Head of caudate nucleus (tissue), 42 donors: ENCODE measurements at regions not wholly inside any gene's neighbourhood (a gene's known extent, or its start where the extent isn't known, plus 50 kb on each side); places are given as distances from the start of the nearest gene placed in this dataset.

Experiments
- DNase-seq, 42 donors: peaks; one replicate each; pipeline versions ENCODE4 v3.0.0 to v3.0.0-alpha.2; 2020 to 2021; ENCODE audit warnings: mixed read lengths in 7 of 42
- intact Hi-C: fragments of 100-400 bp; cut with DNase I; formaldehyde crosslinking; loops from one replicate; pipeline ENCODE4 v1.15.0; 2022

DNA sequence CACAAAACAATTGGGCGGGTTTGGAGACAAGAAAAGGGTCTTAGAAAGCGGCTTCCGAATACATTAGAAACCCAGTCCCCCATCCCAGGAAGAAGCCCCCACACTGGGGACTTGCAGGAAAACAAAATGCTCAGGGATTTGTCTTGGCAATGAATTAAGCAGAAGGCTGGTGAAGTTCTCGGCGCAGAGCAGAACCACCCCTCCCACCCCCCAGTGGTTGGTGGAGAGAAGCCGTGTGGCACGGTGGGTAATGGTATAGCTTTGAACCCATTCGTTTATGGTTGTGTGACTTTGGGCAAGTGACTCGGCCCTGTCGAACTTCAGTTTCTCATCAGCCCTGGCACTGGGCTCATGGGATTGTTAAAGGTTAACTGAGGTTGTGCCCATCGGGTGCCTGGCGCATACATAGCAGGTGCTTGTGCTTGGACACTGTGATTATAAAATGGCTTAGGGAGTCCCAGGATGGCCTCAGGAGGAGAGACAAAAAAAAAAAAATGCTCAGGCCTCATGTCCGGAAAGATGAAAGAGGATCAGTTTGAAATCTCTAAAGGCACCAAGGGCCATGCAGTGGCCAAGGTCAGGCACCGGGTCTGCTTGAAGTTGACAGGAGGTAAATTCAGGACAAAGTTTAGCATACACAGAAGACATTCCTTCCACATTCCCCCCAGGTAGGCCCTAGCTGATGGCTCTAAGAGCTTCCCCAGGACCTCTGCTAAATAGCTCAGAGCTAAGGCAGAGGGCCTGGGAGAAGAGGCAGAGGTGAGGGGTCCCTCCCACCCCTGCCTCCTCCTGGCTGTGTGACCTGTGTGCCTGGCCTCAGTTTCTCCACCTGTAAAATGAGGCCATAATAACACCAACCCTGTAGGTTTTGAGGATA is 120.1 kb upstream of the PTPN1 start:
- no peak for DNase-seq
- intact Hi-C loops, result no loop called here

GRCh38 chr20:50390685-50391443 is 119.3 kb upstream of the PTPN1 start:
- DNase-seq, result no peak
- intact Hi-C loops, result no loop called here

GRCh38 chr20:50391444-50392137 is 118.6 kb upstream of the PTPN1 start:
- DNase-seq, result no peak
- intact Hi-C loops, result no loop called here

GRCh38 chr20:50392138-50392866 is 117.9 kb upstream of the PTPN1 start:
- no peak for DNase-seq
- intact Hi-C loops, result no loop called here

DNA sequence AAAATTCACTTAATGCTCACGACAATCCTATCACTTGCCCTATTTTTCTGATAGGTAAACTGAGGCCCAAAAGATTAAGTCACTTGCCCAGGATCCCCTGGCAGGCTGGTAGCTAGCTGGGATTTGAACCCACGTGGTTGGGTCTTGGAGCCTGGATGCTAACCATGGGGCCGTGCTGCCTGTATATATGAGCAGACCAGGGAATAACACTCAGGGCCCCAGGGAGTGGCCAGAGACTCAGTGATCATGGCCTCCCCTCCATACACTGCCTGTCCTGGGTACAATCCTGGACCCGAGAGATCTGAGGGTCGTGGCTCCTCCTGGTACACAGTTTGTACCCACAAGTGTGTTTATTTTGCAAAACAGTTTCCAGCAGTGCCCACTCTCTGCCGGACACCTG is 116.9 kb upstream of the PTPN1 start:
- intact Hi-C loops, result no loop called here
- no peak for DNase-seq

- DNase-seq, result no peak
- intact Hi-C loops, result no loop called here
Measured at GRCh38 chr20:50393990-50394561, 116.1 kb upstream of the PTPN1 start.

DNA sequence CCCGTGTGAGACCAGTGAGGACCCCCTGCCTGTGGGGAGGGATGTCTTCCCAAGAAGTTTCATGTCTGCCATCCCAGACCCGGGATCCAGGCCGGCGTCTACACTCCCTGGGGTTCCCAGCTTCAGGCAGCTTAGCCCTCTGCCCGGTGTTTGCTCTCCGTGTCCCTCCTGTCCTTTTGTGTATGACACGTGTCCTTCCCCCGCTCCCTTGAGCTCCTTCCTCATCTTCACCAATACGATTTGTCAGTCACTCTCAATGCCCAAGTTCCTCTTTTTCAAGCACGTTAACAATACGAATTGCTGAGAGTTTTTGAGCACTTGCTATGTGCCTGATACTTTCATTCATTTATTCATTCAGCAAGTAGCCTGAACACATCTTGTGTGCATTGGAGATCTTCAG is 115.6 kb upstream of the PTPN1 start:
- peak in 3 of 42 donors; percentile 16 to 48 (median 32) for DNase-seq
- intact Hi-C loops, result no loop called here

DNA sequence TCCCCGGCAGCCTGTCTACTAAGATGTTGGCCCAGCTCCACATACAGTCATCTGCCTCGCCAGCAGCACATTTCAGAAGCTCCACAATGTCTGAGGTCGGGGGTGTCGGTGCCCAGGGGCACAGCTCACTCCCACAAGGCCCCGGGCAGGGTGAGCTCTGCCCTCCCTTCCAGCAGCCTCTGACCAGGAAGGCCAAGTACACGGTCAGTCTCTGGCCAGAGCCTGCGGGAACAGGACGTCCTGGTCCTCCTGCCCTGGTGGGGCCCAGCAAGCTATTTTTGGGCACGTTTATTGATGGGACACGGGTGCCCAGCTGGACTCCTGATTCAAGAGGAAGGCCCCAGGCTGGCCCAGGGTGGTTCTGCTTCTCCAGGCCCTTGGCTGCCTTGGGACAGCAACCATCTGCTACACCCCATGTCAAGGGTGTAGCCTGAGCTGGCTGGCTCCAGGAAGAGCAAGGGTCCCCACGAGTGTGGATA is 114.9 kb upstream of the PTPN1 start:
- intact Hi-C loops, result no loop called here
- peak in 21 of 42 donors; percentile 11 to 72 (median 36) for DNase-seq

DNA sequence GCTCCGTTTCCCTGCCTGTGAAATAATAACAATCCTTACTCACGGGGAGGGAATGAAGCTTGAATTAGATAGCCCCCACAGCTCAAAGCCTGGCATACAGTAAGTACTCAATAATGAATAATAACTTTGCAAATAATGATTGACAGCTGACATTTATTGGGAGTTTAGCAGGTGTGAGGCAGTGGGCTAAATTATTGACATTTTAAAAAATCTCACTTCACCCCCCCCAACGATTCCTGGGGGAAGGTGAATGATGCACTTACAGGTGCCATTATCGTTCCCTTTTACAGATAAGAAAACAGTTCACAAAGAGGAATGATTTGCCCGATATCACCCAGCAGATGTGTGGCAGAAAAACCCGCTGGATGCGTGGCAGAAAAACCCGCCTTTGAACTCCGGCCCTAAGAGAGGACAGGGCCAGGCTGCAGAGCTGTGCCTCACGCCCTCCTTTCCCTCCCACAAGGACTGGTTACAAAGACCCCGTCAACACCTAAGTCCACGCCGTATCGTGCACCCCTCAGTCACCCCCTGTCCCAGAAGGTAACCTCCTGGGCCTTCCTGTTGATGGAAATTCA is 114.2 kb upstream of the PTPN1 start:
- intact Hi-C loops, result no loop called here
- DNase-seq, result no peak

GRCh38 chr20:50396623-50397022 is 113.6 kb upstream of the PTPN1 start:
- no peak for DNase-seq
- intact Hi-C loops, result no loop called here

- no peak for DNase-seq
- intact Hi-C loops, result no loop called here
Measured at GRCh38 chr20:50397058-50397457, 113.1 kb upstream of the PTPN1 start.

DNA sequence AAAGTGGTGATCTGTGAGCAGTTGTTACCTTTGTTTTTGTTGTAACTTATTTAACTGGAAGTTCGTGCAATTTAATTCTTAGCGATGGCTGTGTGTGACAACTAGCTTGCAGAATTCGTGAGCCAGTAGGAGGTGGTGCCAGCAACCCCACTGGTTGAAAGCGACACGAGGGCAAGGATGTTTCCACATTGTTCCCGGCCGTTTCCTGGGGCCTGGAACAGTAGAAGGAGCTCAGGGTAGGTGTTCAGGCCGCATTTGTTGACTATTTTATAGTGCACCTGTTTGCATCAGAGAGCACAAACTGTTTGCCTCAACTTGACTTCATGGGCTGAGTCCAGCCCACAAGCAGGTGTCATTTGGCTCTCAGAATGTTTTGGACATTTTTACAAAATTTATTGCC is 112.1 kb upstream of the PTPN1 start:
- intact Hi-C loops, result no loop called here
- no peak for DNase-seq

DNA sequence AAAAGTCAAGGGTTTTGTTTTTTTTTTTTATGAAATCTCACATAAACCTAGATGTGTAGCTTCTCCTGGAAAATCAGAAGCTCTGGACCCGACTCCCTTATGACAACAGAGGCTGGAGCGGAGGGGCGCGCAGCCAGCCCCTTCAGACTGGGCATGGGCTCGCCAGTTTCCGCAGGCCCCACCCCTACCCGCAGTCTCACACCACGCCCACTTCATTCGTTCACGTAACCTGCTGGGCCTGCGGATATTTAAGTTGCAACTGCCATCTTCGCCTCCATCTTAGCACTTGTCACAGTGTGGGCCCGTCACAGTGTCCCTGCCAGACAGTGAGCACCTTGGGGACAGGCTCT is 111.7 kb upstream of the PTPN1 start:
- intact Hi-C loops, result no loop called here
- no peak for DNase-seq

DNA sequence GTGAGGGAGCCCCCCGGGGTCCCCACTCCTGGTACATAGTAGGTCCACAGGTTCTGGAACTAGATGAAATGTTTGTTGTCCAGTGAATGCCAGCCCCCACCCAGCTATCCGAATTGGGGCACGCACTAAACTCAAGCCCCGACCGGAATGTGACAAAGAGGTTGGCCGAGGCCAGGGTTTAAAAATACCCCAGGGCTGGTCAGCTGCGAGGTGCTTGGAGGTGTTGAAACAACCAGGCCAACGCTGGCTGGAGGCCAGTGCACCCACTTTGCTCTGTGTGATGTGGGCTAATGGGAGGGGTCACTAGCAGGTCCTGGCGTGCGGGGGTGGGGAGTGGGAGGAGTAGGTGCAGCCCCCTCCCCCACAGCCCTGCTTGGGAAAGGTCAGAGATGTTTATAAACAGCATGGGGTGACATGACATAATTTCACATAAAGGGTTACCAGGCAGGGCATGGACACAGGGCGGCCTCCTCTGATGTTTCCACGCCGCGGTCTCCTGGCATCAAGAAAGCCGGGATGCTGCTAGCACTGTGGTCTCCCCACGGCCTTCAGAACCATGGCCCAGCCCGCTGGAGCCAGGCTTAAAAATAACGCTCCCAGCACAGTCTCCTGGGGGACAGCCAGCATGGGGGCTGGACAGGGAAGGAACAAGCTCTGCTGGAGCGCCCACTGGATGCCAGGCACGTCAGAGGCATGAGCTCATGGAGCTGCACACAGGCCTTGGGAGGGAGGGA is 111.2 kb upstream of the PTPN1 start:
- peak in 27 of 42 donors; percentile 17 to 67 (median 42) for DNase-seq
- intact Hi-C loops, result no loop called here

GRCh38 chr20:50399555-50399916 is 110.6 kb upstream of the PTPN1 start:
- intact Hi-C loops, result no loop called here
- DNase-seq, result no peak

DNA sequence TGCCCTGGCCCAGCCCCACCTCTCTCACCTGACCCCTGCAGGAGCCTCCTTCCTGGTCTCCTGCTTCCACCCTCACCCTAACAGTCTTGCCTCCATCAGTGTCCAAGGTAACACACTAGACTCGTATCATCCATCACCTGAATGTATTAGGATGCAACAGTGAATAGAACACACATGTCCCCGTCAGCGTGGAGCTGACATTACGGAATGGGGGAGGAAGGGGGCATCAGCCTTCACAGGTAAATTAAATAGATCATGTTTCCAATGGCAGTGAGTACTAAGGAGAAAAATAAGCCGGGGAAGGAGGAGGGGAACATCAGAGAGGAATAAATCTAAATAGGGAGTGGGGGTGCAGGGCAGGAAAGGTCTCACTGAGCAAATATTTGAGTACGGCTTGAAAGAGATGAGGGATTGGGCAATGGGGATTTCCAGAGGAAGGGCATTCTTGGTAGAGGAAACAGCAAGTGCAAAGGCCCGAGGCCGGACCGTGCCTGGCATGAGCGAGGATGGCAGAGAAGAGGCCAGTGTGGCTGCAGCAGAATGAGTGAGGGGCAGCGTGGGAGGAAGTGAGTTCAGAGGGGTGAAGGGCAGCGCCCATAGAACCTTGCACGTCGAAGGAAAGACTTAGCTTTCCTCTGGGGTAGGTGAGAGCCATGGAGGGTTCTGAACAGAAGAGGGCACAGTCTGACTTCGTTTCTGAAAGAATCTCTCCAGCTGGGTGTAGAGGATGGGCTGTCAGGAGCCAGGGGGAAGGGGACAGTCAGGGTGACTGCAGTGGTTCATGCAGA is 110.1 kb upstream of the PTPN1 start:
- DNase-seq, result no peak
- intact Hi-C loops, result no loop called here
